A673 (cell line): ENCODE measurements at regions not wholly inside any gene's neighbourhood (a gene's known extent, or its start where the extent isn't known, plus 50 kb on each side); places are given as distances from the start of the nearest gene placed in this dataset.

Experiments used
- BruUV-seq: library from RNA; stranded (reverse); fragments of 400-500 nt; replicated peaks from 2 replicates; lab custom pipeline; 2021; lab: Mats Ljungman, UMichigan
- CTCF ChIA-PET: fragments of 300-600 bp; sonication (Branson Sonifier 250); formaldehyde crosslinking; loops from one replicate; lab custom pipeline; 2022; ENCODE audit warnings: antibody characterized with exemption; lab: Charles Lee
- POLR2A ChIA-PET: fragments of 300-600 bp; sonication (Branson Sonifier 250); formaldehyde crosslinking; loops from one replicate; lab custom pipeline; 2022; ENCODE audit warnings: antibody characterized with exemption; ENCODE audit not compliant: low non-redundant PET; lab: Charles Lee
- DNase-seq: peaks from one replicate; pipeline ENCODE4 v3.0.0-alpha.2; 2015; ENCODE audit warnings: low spot score
- H3K27ac ChIP-seq: fragments of 200-600 bp; sonication (generic); 2 replicates; pipeline ENCODE4 v1.5.1; 2016; ENCODE audit warnings: mixed run types, low read depth, mild to moderate bottlenecking, mixed read lengths, antibody characterized with exemption, low read length; ENCODE audit not compliant: poor library complexity, severe bottlenecking
- H3K27me3 ChIP-seq: fragments of 200-600 bp; sonication (generic); replicated peaks from 2 replicates; pipeline ENCODE4 v1.6.1; 2017; ENCODE audit warnings: mixed run types, low read depth, mild to moderate bottlenecking, mixed read lengths, antibody characterized with exemption, low read length; ENCODE audit not compliant: insufficient read depth, poor library complexity
- H3K36me3 ChIP-seq: fragments of 200-600 bp; sonication (generic); 2 replicates; pipeline ENCODE4 v1.6.1; 2016; ENCODE audit warnings: mixed run types, mild to moderate bottlenecking, mixed read lengths, antibody characterized with exemption, low read length; ENCODE audit not compliant: insufficient read depth, poor library complexity, severe bottlenecking
- H3K4me1 ChIP-seq: fragments of 200-600 bp; sonication (generic); 2 replicates; pipeline ENCODE4 v1.6.1; 2017; ENCODE audit warnings: mixed run types, mild to moderate bottlenecking, mixed read lengths, antibody characterized with exemption, low read length; ENCODE audit not compliant: insufficient read depth, poor library complexity, severe bottlenecking
- H3K4me3 ChIP-seq: fragments of 200-600 bp; sonication (generic); 2 replicates; pipeline ENCODE4 v1.5.1; 2016; ENCODE audit warnings: low read depth, mixed run types, mild to moderate bottlenecking, mixed read lengths, low read length; ENCODE audit not compliant: poor library complexity, severe bottlenecking
- H3K9me3 ChIP-seq: fragments of 200-600 bp; sonication (generic); 2 replicates; pipeline ENCODE4 v1.6.1; 2016; ENCODE audit warnings: mixed run types, low read depth, mild to moderate bottlenecking, mixed read lengths, antibody characterized with exemption, low read length; ENCODE audit not compliant: poor library complexity, severe bottlenecking
- CTCF ChIP-seq: fragments of 300-800, 200-600 bp; sonication (generic); conservative IDR thresholded peaks from 2 replicates; pipeline ENCODE4 v1.5.1; 2017; ENCODE audit warnings: low read depth, mild to moderate bottlenecking, antibody characterized with exemption, low read length, moderate library complexity, mixed read lengths
- EZH2 ChIP-seq: fragments of 200-600 bp; sonication (generic); IDR thresholded peaks from 2 replicates; pipeline ENCODE4 v1.6.1; 2017; ENCODE audit warnings: borderline replicate concordance, low read depth, mild to moderate bottlenecking, mixed read lengths, antibody characterized with exemption, low read length; ENCODE audit not compliant: poor library complexity, severe bottlenecking
- intact Hi-C: fragments of 100-400 bp; cut with micrococcal nuclease; formaldehyde crosslinking; loops from one replicate; pipeline ENCODE4 v1.10.0; 2022; ENCODE audit not compliant: unreplicated experiment

DNA sequence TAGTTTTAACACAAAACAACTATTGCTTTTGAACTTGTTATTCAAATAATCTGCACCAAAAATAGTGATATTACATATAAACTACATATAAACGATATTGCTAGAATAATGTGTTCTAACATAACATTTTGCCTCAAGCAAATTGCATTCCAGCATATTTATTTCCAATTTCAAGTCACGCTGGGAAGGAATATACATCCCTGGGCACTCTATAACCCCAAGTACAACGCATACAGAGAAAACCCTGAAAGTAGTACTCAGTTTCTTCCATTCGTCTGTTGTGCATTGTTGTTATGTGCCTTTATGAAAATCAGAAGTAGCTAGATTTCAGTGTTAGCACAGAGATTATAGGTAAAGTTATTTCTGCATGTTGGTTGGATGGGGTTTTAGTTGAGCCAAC, 251.5 kb downstream of the TUSC7 start:
- TF ChIP-seq CTCF: no peak
- no peaks in the 10 kb centered on the region for H3K36me3 ChIP-seq
- ChIA-PET CTCF (no interaction called here), POLR2A (no interaction called here)
- no peaks in the 10 kb centered on the region for H3K4me1 ChIP-seq
- no peak overlapping the region for H3K4me3 ChIP-seq
- no peaks in the 10 kb centered on the region for H3K27me3 ChIP-seq
- H3K9me3 ChIP-seq: no peaks in the 10 kb centered on the region
- BruUV-seq: no TSS peak
- DNase-seq: no peak
- intact Hi-C loops: no loop called here
- H3K27ac ChIP-seq: no peak overlapping the region

DNA sequence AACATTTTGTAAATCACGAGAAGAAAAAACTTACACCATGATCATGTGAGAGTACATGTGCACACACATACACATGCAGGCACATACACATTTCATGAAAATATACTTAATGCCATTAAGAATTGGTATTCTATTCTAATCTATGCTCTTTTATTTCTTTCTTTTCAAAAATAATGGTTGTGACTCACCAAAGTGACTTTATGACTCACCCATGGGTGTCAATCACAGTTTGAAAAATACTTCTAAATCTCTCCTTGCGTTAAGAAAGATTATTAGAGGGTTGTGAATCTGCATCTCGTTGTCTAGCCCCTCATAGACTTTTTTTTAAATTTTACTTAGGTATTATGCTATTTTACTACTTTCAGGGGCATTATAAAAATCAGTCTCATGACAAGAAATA, 254.2 kb downstream of the TUSC7 start:
- intact Hi-C loops: no loop called here
- Histone ChIP-seq H3K36me3 (no peaks in the 10 kb centered on the region), H3K27ac (no peak overlapping the region), H3K4me1 (no peaks in the 10 kb centered on the region), H3K9me3 (no peaks in the 10 kb centered on the region), H3K27me3 (no peaks in the 10 kb centered on the region), H3K4me3 (no peak overlapping the region)
- BruUV-seq: no TSS peak
- TF ChIP-seq EZH2: no peak
- TF ChIP-seq CTCF: no peak
- CTCF ChIA-PET: no interaction called here
- POLR2A ChIA-PET: no interaction called here
- no peak for DNase-seq

- H3K36me3 ChIP-seq: no peaks in the 10 kb centered on the region
- no peak overlapping the region for H3K4me3 ChIP-seq
- H3K27ac ChIP-seq: no peak overlapping the region
- POLR2A ChIA-PET: no interaction called here
- CTCF ChIA-PET: no interaction called here
- TF ChIP-seq EZH2 (no peak), CTCF (no peak)
- no peak for DNase-seq
- H3K4me1 ChIP-seq: no peaks in the 10 kb centered on the region
- intact Hi-C loops: no loop called here
- H3K9me3 ChIP-seq: no peaks in the 10 kb centered on the region
- BruUV-seq: no TSS peak
- H3K27me3 ChIP-seq: no peaks in the 10 kb centered on the region
Measured at GRCh38 chr3:116966649-116967048, 257.1 kb downstream of the TUSC7 start.
